HCT116 (cell line): ENCODE measurements at regions not wholly inside any gene's neighbourhood (a gene's known extent, or its start where the extent isn't known, plus 50 kb on each side); places are given as distances from the start of the nearest gene placed in this dataset.

ENCODE experiments used
- ATAC-seq: fragments of 200-7000 bp; cut with Tn5 transposase; 2 replicates; pipeline ENCODE4 v1.9.1; 2020; ENCODE audit warnings: mild to moderate bottlenecking, moderate library complexity
- BruUV-seq: library from RNA; stranded (reverse); fragments of 400-500 nt; replicated peaks from 2 replicates; lab custom pipeline; 2021; lab: Mats Ljungman, UMichigan
- CTCF ChIA-PET: fragments of 300-600 bp; sonication (Branson Sonifier 250); formaldehyde crosslinking; loops from one replicate; lab custom pipeline; 2021; ENCODE audit warnings: antibody characterized with exemption; lab: Charles Lee
- POLR2A ChIA-PET: fragments of 300-600, 350-600 bp; sonication (Branson Sonifier 250); formaldehyde crosslinking; loops from one replicate; lab custom pipeline; 2021; ENCODE audit warnings: antibody characterized with exemption; lab: Charles Lee
- RAD21 ChIA-PET, 2 experiments: fragments of 300-600 bp; sonication (Branson Sonifier 250); formaldehyde crosslinking; loops; one replicate each; lab custom pipeline; 2023; ENCODE audit warnings: low total read pairs in 2 of 2; ENCODE audit not compliant: uncharacterized antibody in 2 of 2, unreplicated experiment in 2 of 2, low non-redundant PET in 1 of 2; lab: Charles Lee
- DNase-seq: peaks from one replicate; pipeline ENCODE4 v3.0.0-alpha.2; 2010; ENCODE audit warnings: low read depth, low spot score
- H2AFZ ChIP-seq: fragments of 200-600 bp; shearing (Covaris generic), sonication (generic); 2 replicates; pipeline ENCODE4 v1.6.1; 2017; ENCODE audit warnings: low read depth, mixed run types, mixed read lengths, antibody characterized with exemption, low read length; ENCODE audit not compliant: poor library complexity, severe bottlenecking
- H3K27ac ChIP-seq: 2 replicates; pipeline ENCODE4 v1.5.1; 2012; ENCODE audit warnings: low read depth, low read length
- H3K27me3 ChIP-seq: fragments of 200-600 bp; sonication (generic); 2 replicates; pipeline ENCODE4 v1.6.1; 2016; ENCODE audit warnings: mixed run types, low read length, mixed read lengths; ENCODE audit not compliant: insufficient read depth
- H3K36me3 ChIP-seq, 2 experiments: fragments of 200-500 bp in 1 of 2; fragments of 200-600 bp in 1 of 2; sonication (Bioruptor generic) in 1 of 2; sonication (generic) in 1 of 2; 2 replicates each; pipeline versions ENCODE4 v1.5.1 to v1.6.1; 2014 to 2016; ENCODE audit warnings: low read length in 2 of 2, inconsistent platforms in 1 of 2, mixed read lengths in 1 of 2, mixed run types in 1 of 2; ENCODE audit not compliant: insufficient read depth in 2 of 2, control insufficient read depth in 1 of 2
- H3K4me1 ChIP-seq, 2 experiments: fragments of 200-600 bp in 1 of 2; sonication (generic) in 1 of 2; 2 replicates each; pipeline versions ENCODE4 v1.5.1 to v1.6.1; 2012 to 2017; ENCODE audit warnings: low read length in 2 of 2, inconsistent platforms in 1 of 2, mild to moderate bottlenecking in 1 of 2, mixed read lengths in 1 of 2, mixed run types in 1 of 2, moderate library complexity in 1 of 2; ENCODE audit not compliant: insufficient read depth in 2 of 2, control insufficient read depth in 1 of 2
- H3K4me2 ChIP-seq: fragments of 200-600 bp; sonication (generic); 2 replicates; pipeline ENCODE4 v1.6.1; 2017; ENCODE audit warnings: mixed run types, low read length, mixed read lengths
- H3K4me3 ChIP-seq, 2 experiments: fragments of 200-600 bp in 1 of 2; sonication (generic) in 1 of 2; replicated peaks in 1 of 2; 2 replicates each; pipeline ENCODE4 v1.5.1; 2011 to 2016; ENCODE audit warnings: low read length in 2 of 2, control low read depth in 1 of 2, low read depth in 1 of 2, mild to moderate bottlenecking in 1 of 2, mixed read lengths in 1 of 2, mixed run types in 1 of 2
- H3K79me2 ChIP-seq: fragments of 200-600 bp; sonication (generic); 2 replicates; pipeline ENCODE4 v1.6.1; 2017; ENCODE audit warnings: mild to moderate bottlenecking, mixed run types, low read length, moderate library complexity, mixed read lengths; ENCODE audit not compliant: insufficient read depth
- H3K9ac ChIP-seq: fragments of 200-600 bp; sonication (generic); 2 replicates; pipeline ENCODE4 v1.6.1; 2016; ENCODE audit warnings: low read length, mixed read lengths
- H3K9me2 ChIP-seq: fragments of 200-600 bp; sonication (generic), shearing (Covaris generic); 2 replicates; pipeline ENCODE4 v1.6.1; 2017; ENCODE audit warnings: mixed run types, mild to moderate bottlenecking, moderate library complexity; ENCODE audit not compliant: insufficient read depth
- H3K9me3 ChIP-seq, 2 experiments: fragments of 200-500 bp in 1 of 2; fragments of 200-600 bp in 1 of 2; sonication (Bioruptor generic) in 1 of 2; sonication (generic) in 1 of 2; 2 replicates each; pipeline ENCODE4 v1.6.1; 2014 to 2017; ENCODE audit warnings: low read length in 2 of 2, mixed read lengths in 2 of 2, inconsistent platforms in 1 of 2, low read depth in 1 of 2, mild to moderate bottlenecking in 1 of 2, mixed run types in 1 of 2, moderate library complexity in 1 of 2; ENCODE audit not compliant: control insufficient read depth in 1 of 2, insufficient read depth in 1 of 2
- H4K20me1 ChIP-seq: fragments of 200-600 bp; sonication (generic), shearing (Covaris generic); 2 replicates; pipeline ENCODE4 v1.6.1; 2017; ENCODE audit warnings: mixed run types, mild to moderate bottlenecking, moderate library complexity; ENCODE audit not compliant: insufficient read depth
- ATF3 ChIP-seq: IDR thresholded peaks from 2 replicates; pipeline ENCODE4 v1.6.1; 2012
- CBX3 ChIP-seq: IDR thresholded peaks from 2 replicates; pipeline ENCODE4 v1.6.1; 2012; ENCODE audit warnings: low read depth
- CEBPB ChIP-seq: IDR thresholded peaks from 2 replicates; pipeline ENCODE4 v1.6.1; 2012; ENCODE audit warnings: low read depth
- FOSL1 ChIP-seq: IDR thresholded peaks from 2 replicates; pipeline ENCODE4 v1.6.1; 2012; ENCODE audit warnings: low read depth
- JUND ChIP-seq: IDR thresholded peaks from 2 replicates; pipeline ENCODE4 v1.6.1; 2012
- MAX ChIP-seq: IDR thresholded peaks from 2 replicates; pipeline ENCODE4 v1.6.1; 2012
- TCF7L2 ChIP-seq: IDR thresholded peaks from 2 replicates; pipeline ENCODE4 v1.7.0; 2011; ENCODE audit warnings: borderline replicate concordance, inconsistent platforms; ENCODE audit not compliant: insufficient read depth, insufficient read length; ENCODE audit errors: extremely low read depth
- YY1 ChIP-seq: IDR thresholded peaks from 2 replicates; pipeline ENCODE4 v1.6.1; 2011; ENCODE audit warnings: low read length, low read depth, moderate library complexity, mild to moderate bottlenecking; ENCODE audit not compliant: insufficient replicate concordance; ENCODE audit errors: extremely low read depth
- ZNF274 ChIP-seq: fragments of 200-500 bp; sonication (Bioruptor generic); IDR thresholded peaks from 2 replicates; pipeline ENCODE4 v1.6.1; 2014; ENCODE audit warnings: mild to moderate bottlenecking, low read depth, low read length, inconsistent platforms
- intact Hi-C: fragments of 100-400 bp; cut with micrococcal nuclease; formaldehyde crosslinking; loops from 2 replicates; pipeline ENCODE4 v1.10.0; 2022
- TF ChIP-seq, protein P1 (sequence below), 3 experiments: fragments of 200-600 bp in 1 of 3; sonication (generic) in 1 of 3; IDR thresholded peaks in 2 of 3; conservative IDR thresholded peaks in 1 of 3; 2 replicates each; pipeline ENCODE4 v1.5.1; 2012 to 2017; ENCODE audit warnings: low read depth in 2 of 3, low read length in 2 of 3, antibody characterized with exemption in 1 of 3, borderline replicate concordance in 1 of 3, control low read depth in 1 of 3, mild to moderate bottlenecking in 1 of 3, mixed read lengths in 1 of 3, mixed run types in 1 of 3, moderate library complexity in 1 of 3; ENCODE audit not compliant: insufficient read depth in 1 of 3
- TF ChIP-seq, protein P2 (sequence below): IDR thresholded peaks from 2 replicates; pipeline ENCODE4 v1.6.1; 2012; ENCODE audit warnings: low read depth
- TF ChIP-seq, protein P3 (sequence below): IDR thresholded peaks from 2 replicates; pipeline ENCODE4 v1.6.1; 2011; ENCODE audit warnings: mild to moderate bottlenecking, low read length, moderate library complexity; ENCODE audit not compliant: insufficient replicate concordance; ENCODE audit errors: extremely low read depth

- Histone ChIP-seq H3K79me2 (no peaks in the 10 kb centered on the region), H3K9me2 (no peaks in the 10 kb centered on the region), H3K36me3 (no peaks in the 10 kb centered on the region), H3K27ac (no peak overlapping the region), H3K9ac (no peak overlapping the region), H3K4me3 (no peak overlapping the region), H3K4me2 (no peak overlapping the region), H3K9me3 (no peaks in the 10 kb centered on the region), H2AFZ (no peak overlapping the region), H3K27me3 (no peaks in the 10 kb centered on the region), H4K20me1 (no peaks in the 10 kb centered on the region), H3K4me1 (no peaks in the 10 kb centered on the region)
- no TSS peak for BruUV-seq
- ChIA-PET RAD21 (no interaction called here), POLR2A (no interaction called here), CTCF (no interaction called here)
- ATAC-seq (no peak), DNase-seq (no peak)
- intact Hi-C loops: no loop called here
- TF ChIP-seq CBX3 (no peak), TCF7L2 (no peak), ZNF274 (no peak), JUND (no peak), FOSL1 (no peak), MAX (no peak), ATF3 (no peak), CEBPB (no peak), YY1 (no peak)
- TF ChIP-seq, protein P1, sequence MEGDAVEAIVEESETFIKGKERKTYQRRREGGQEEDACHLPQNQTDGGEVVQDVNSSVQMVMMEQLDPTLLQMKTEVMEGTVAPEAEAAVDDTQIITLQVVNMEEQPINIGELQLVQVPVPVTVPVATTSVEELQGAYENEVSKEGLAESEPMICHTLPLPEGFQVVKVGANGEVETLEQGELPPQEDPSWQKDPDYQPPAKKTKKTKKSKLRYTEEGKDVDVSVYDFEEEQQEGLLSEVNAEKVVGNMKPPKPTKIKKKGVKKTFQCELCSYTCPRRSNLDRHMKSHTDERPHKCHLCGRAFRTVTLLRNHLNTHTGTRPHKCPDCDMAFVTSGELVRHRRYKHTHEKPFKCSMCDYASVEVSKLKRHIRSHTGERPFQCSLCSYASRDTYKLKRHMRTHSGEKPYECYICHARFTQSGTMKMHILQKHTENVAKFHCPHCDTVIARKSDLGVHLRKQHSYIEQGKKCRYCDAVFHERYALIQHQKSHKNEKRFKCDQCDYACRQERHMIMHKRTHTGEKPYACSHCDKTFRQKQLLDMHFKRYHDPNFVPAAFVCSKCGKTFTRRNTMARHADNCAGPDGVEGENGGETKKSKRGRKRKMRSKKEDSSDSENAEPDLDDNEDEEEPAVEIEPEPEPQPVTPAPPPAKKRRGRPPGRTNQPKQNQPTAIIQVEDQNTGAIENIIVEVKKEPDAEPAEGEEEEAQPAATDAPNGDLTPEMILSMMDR (IDR thresholded peaks at IDR 0.05 in 2 of 3, conservative IDR thresholded peaks at IDR 0.05 in 1 of 3; ENCODE audit: borderline replicate concordance in 1 of 3, insufficient read depth in 1 of 3, low read depth in 2 of 3, low read length in 2 of 3): no peak
- TF ChIP-seq, protein P2, sequence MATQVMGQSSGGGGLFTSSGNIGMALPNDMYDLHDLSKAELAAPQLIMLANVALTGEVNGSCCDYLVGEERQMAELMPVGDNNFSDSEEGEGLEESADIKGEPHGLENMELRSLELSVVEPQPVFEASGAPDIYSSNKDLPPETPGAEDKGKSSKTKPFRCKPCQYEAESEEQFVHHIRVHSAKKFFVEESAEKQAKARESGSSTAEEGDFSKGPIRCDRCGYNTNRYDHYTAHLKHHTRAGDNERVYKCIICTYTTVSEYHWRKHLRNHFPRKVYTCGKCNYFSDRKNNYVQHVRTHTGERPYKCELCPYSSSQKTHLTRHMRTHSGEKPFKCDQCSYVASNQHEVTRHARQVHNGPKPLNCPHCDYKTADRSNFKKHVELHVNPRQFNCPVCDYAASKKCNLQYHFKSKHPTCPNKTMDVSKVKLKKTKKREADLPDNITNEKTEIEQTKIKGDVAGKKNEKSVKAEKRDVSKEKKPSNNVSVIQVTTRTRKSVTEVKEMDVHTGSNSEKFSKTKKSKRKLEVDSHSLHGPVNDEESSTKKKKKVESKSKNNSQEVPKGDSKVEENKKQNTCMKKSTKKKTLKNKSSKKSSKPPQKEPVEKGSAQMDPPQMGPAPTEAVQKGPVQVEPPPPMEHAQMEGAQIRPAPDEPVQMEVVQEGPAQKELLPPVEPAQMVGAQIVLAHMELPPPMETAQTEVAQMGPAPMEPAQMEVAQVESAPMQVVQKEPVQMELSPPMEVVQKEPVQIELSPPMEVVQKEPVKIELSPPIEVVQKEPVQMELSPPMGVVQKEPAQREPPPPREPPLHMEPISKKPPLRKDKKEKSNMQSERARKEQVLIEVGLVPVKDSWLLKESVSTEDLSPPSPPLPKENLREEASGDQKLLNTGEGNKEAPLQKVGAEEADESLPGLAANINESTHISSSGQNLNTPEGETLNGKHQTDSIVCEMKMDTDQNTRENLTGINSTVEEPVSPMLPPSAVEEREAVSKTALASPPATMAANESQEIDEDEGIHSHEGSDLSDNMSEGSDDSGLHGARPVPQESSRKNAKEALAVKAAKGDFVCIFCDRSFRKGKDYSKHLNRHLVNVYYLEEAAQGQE: no peak
- TF ChIP-seq, protein P3, sequence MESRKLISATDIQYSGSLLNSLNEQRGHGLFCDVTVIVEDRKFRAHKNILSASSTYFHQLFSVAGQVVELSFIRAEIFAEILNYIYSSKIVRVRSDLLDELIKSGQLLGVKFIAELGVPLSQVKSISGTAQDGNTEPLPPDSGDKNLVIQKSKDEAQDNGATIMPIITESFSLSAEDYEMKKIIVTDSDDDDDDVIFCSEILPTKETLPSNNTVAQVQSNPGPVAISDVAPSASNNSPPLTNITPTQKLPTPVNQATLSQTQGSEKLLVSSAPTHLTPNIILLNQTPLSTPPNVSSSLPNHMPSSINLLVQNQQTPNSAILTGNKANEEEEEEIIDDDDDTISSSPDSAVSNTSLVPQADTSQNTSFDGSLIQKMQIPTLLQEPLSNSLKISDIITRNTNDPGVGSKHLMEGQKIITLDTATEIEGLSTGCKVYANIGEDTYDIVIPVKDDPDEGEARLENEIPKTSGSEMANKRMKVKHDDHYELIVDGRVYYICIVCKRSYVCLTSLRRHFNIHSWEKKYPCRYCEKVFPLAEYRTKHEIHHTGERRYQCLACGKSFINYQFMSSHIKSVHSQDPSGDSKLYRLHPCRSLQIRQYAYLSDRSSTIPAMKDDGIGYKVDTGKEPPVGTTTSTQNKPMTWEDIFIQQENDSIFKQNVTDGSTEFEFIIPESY: no peak
Observed at GRCh38 chr5:97657239-97657638, 474.2 kb upstream of the RIOK2 start.
